ENCODE measurements at regions not wholly inside any gene's neighbourhood (a gene's known extent, or its start where the extent isn't known, plus 50 kb on each side); places are given as distances from the start of the nearest gene placed in this dataset.

DNA sequence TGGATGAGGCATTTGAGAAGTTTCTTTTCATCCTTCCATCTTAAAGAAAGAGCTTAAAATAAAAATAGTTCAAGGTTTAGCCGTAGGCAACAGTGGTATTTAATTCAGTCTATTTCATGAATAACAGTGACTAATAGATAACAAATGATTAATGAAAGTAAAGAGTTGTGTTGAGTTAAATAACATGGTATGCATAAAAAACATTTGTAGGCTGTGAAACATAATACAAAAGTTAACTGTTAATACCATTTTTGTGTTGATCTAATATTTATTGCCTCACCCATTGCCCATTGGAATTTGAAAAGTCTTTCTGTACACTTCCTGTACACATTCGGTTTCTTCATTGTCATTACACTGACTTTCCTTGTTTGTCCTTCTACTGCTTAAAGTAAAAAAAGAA is 108.6 kb upstream of the PDE3A start:
- Histone ChIP-seq H3K4me3 (ENCODE audit: insufficient read depth, low read depth, low read length) (no peak overlapping the region), H3K79me1 (ENCODE audit: low read depth in 1 of 2, low read length in 2 of 2) (no peaks in the 10 kb centered on the region), H4K5ac (ENCODE audit: low read depth, low read length) (no peak overlapping the region), H3K27ac (ENCODE audit: insufficient read depth, low read length) (no peak overlapping the region), H3K23ac (ENCODE audit: low read depth, low read length) (no peak overlapping the region), H3K4me2 (ENCODE audit: low read depth, low read length) (no peak overlapping the region), H4K91ac (ENCODE audit: insufficient read depth, low read depth, low read length) (no peak overlapping the region), H3K9ac (ENCODE audit: low read depth, low read length) (no peak overlapping the region), H3K4ac (ENCODE audit: low read depth, low read length) (no peak overlapping the region), H2AFZ (replicated peaks; ENCODE audit: low read length, poor library complexity) (no peak overlapping the region), H3K56ac (ENCODE audit: extremely low read depth, insufficient read depth, low read length) (no peak overlapping the region), H4K20me1 (ENCODE audit: insufficient read depth, low read length) (no peaks in the 10 kb centered on the region), H3K36me3 (ENCODE audit: control insufficient read depth, insufficient read depth, low read length) (no peaks in the 10 kb centered on the region), H3K9me1 (ENCODE audit: insufficient read depth, low read length) (no peaks in the 10 kb centered on the region), H2AK9ac (replicated peaks; ENCODE audit: low read depth, low read length, poor library complexity) (no peak overlapping the region), H3K27me3 (ENCODE audit: control insufficient read depth, insufficient read depth, low read length) (no peaks in the 10 kb centered on the region), H3K4me1 (ENCODE audit: control insufficient read depth, insufficient read depth, low read length) (peaks cover 4% of the 10 kb centered on the region), H3K14ac (replicated peaks; ENCODE audit: low read depth, low read length) (no peak overlapping the region), H3K9me3 (ENCODE audit: control insufficient read depth, insufficient read depth, low read length) (no peaks in the 10 kb centered on the region), H3K18ac (ENCODE audit: low read depth, low read length) (no peak overlapping the region), H2BK120ac (ENCODE audit: low read depth, low read length) (no peak overlapping the region), H2BK15ac (ENCODE audit: low read depth, low read length) (no peak overlapping the region), H2AK5ac (ENCODE audit: low read depth, low read length) (no peak overlapping the region), H2BK5ac (ENCODE audit: low read depth, low read length, poor library complexity, severe bottlenecking) (no peak overlapping the region), H4K8ac (ENCODE audit: low read depth in 2 of 2, low read length in 2 of 2) (no peak overlapping the region), H2BK20ac (ENCODE audit: low read depth, low read length) (no peak overlapping the region)
- DNase-seq (no peak), ATAC-seq (ENCODE audit: low read depth) (no peak)
- BruUV-seq (replicated peaks): no TSS peak
- ChIA-PET POLR2A (ENCODE audit: unreplicated experiment) (no interaction called here), CTCF (no interaction called here)
- TF ChIP-seq MXI1 (IDR thresholded peaks at IDR 0.05; ENCODE audit: borderline replicate concordance, low read depth, low read length) (no peak), RFX5 (IDR thresholded peaks at IDR 0.05; ENCODE audit: low read depth, low read length) (no peak), NFE2L2 (IDR thresholded peaks at IDR 0.05; ENCODE audit: low read depth, low read length) (no peak), MAFK (IDR thresholded peaks at IDR 0.05; ENCODE audit: low read depth, low read length) (no peak), SMC3 (IDR thresholded peaks at IDR 0.05; ENCODE audit: low read depth, low read length) (no peak), FOS (IDR thresholded peaks at IDR 0.05; ENCODE audit: low read depth, low read length) (no peak), CEBPB (IDR thresholded peaks at IDR 0.05; ENCODE audit: low read depth, low read length) (no peak), CHD1 (IDR thresholded peaks at IDR 0.05; ENCODE audit: low read depth, low read length) (no peak), MAZ (IDR thresholded peaks at IDR 0.05; ENCODE audit: borderline replicate concordance, low read depth, low read length) (no peak), BHLHE40 (IDR thresholded peaks at IDR 0.05; ENCODE audit: low read depth, low read length) (no peak), POLR2A (IDR thresholded peaks at IDR 0.05; ENCODE audit: low read depth, low read length) (no peak), RCOR1 (IDR thresholded peaks at IDR 0.05; ENCODE audit: insufficient replicate concordance, low read length) (no peak)
- TF ChIP-seq, protein P1, sequence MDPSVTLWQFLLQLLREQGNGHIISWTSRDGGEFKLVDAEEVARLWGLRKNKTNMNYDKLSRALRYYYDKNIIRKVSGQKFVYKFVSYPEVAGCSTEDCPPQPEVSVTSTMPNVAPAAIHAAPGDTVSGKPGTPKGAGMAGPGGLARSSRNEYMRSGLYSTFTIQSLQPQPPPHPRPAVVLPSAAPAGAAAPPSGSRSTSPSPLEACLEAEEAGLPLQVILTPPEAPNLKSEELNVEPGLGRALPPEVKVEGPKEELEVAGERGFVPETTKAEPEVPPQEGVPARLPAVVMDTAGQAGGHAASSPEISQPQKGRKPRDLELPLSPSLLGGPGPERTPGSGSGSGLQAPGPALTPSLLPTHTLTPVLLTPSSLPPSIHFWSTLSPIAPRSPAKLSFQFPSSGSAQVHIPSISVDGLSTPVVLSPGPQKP (IDR thresholded peaks at IDR 0.05; ENCODE audit: borderline replicate concordance, low read depth, low read length): no peak
- TF ChIP-seq, protein P2, sequence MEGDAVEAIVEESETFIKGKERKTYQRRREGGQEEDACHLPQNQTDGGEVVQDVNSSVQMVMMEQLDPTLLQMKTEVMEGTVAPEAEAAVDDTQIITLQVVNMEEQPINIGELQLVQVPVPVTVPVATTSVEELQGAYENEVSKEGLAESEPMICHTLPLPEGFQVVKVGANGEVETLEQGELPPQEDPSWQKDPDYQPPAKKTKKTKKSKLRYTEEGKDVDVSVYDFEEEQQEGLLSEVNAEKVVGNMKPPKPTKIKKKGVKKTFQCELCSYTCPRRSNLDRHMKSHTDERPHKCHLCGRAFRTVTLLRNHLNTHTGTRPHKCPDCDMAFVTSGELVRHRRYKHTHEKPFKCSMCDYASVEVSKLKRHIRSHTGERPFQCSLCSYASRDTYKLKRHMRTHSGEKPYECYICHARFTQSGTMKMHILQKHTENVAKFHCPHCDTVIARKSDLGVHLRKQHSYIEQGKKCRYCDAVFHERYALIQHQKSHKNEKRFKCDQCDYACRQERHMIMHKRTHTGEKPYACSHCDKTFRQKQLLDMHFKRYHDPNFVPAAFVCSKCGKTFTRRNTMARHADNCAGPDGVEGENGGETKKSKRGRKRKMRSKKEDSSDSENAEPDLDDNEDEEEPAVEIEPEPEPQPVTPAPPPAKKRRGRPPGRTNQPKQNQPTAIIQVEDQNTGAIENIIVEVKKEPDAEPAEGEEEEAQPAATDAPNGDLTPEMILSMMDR (conservative IDR thresholded peaks at IDR 0.05; ENCODE audit: low read depth, low read length): no peak
- TF ChIP-seq, protein P3, sequence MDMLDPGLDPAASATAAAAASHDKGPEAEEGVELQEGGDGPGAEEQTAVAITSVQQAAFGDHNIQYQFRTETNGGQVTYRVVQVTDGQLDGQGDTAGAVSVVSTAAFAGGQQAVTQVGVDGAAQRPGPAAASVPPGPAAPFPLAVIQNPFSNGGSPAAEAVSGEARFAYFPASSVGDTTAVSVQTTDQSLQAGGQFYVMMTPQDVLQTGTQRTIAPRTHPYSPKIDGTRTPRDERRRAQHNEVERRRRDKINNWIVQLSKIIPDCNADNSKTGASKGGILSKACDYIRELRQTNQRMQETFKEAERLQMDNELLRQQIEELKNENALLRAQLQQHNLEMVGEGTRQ (IDR thresholded peaks at IDR 0.05; ENCODE audit: low read depth, low read length): no peak
- intact Hi-C loops (cut with micrococcal nuclease) (no loop called here), in situ Hi-C loops (cut with MboI; ENCODE audit: low sequenced_read_pairs) (no loop called here), dilution Hi-C loops (cut with HindIII; ENCODE audit: low sequenced_read_pairs, unreplicated experiment) (no loop called here)
- WGBS, 2 experiments (ENCODE audit: extremely low coverage in 2 of 2, insufficient read length in 1 of 2): no CpG with 5 or more reads among the region's 2 CpGs
